GM12891 (cell line): ENCODE measurements at regions not wholly inside any gene's neighbourhood (a gene's known extent, or its start where the extent isn't known, plus 50 kb on each side); places are given as distances from the start of the nearest gene placed in this dataset.

ENCODE experiments used
- PAX5 ChIP-seq: IDR thresholded peaks from 2 replicates; pipeline ENCODE4 v1.6.1; 2011; ENCODE audit warnings: low read length, moderate library complexity, mild to moderate bottlenecking; ENCODE audit not compliant: insufficient read depth, severe bottlenecking
- POLR2A ChIP-seq: IDR thresholded peaks from 2 replicates; pipeline ENCODE4 v1.6.1; 2011; ENCODE audit warnings: low read depth, low read length, control low read depth
- POLR2AphosphoS5 ChIP-seq: IDR thresholded peaks from 2 replicates; pipeline ENCODE4 v1.6.1; 2011; ENCODE audit warnings: low read depth, low read length, control low read depth
- SPI1 ChIP-seq: IDR thresholded peaks from 2 replicates; pipeline ENCODE4 v1.6.1; 2011; ENCODE audit warnings: low read depth, low read length, control low read depth
- TAF1 ChIP-seq: IDR thresholded peaks from 2 replicates; pipeline ENCODE4 v1.6.1; 2011; ENCODE audit warnings: low read depth, low read length, control low read depth

- TF ChIP-seq TAF1 (no peak), SPI1 (no peak), POLR2AphosphoS5 (no peak), PAX5 (no peak), POLR2A (no peak)
Observed at GRCh38 chr4:189162888-189163287, 777.8 kb upstream of the FRG1 start.
